Spleen (tissue), 7 donors: ENCODE measurements at regions not wholly inside any gene's neighbourhood (a gene's known extent, or its start where the extent isn't known, plus 50 kb on each side); places are given as distances from the start of the nearest gene placed in this dataset.

ENCODE experiments used
- CTCF ChIP-seq, 11 experiments: fragments of 200-600 bp in 7 of 11; fragments of 450-650 bp in 4 of 11; sonication (generic) in 4 of 11; IDR thresholded peaks in 8 of 11; conservative IDR thresholded peaks in 3 of 11; 1 replicate in 7 of 11; 2 replicates in 4 of 11; pipeline versions ENCODE4 v1.4.0 to v1.8.0; 2016 to 2021; ENCODE audit warnings: antibody characterized with exemption in 11 of 11, inconsistent platforms in 4 of 11, mild to moderate bottlenecking in 1 of 11
- POLR2A ChIP-seq, 3 donors: fragments of 450-650 bp; IDR thresholded peaks; one replicate each; pipeline ENCODE4 v1.5.1; 2017; ENCODE audit warnings: antibody characterized with exemption in 3 of 3, mild to moderate bottlenecking in 1 of 3
- POLR2AphosphoS5 ChIP-seq, 3 donors: sonication (generic); formaldehyde crosslinking; IDR thresholded peaks; one replicate each; pipeline ENCODE4 v1.5.1; 2017; ENCODE audit warnings: antibody characterized with exemption in 3 of 3
- donor health status: DM: no; HTN: no; CAD: no; lungs with moderate emphysema.
- donor health status: DM: no; HTN: no; CAD: no.
- donor health status: DM: no; HTN: no; CAD: no.

- no peak for TF ChIP-seq POLR2A (IDR thresholded peaks at IDR 0.05)
- no peak for TF ChIP-seq CTCF (IDR thresholded peaks at IDR 0.05 in 8 of 11, conservative IDR thresholded peaks at IDR 0.05 in 3 of 11)
- TF ChIP-seq POLR2AphosphoS5 (IDR thresholded peaks at IDR 0.05): no peak
These were observed 128.0 kb upstream of the PRKG2 start for GRCh38 chr4:81343046-81343445.
